H1 (cell line): ENCODE measurements at regions not wholly inside any gene's neighbourhood (a gene's known extent, or its start where the extent isn't known, plus 50 kb on each side); places are given as distances from the start of the nearest gene placed in this dataset.

ENCODE experiments used
- BCL11A ChIP-seq, 2 experiments: IDR thresholded peaks; one replicate each; pipeline ENCODE4 v1.6.1; 2011; ENCODE audit warnings: low read depth in 2 of 2, low read length in 2 of 2, mild to moderate bottlenecking in 2 of 2
- HDAC6 ChIP-seq: IDR thresholded peaks from one replicate; pipeline ENCODE4 v1.7.1; 2012; ENCODE audit warnings: low read depth, mild to moderate bottlenecking, inconsistent platforms, low read length, moderate library complexity
- NANOG ChIP-seq: IDR thresholded peaks from 2 replicates; pipeline ENCODE4 v1.6.1; 2011; ENCODE audit warnings: low read length, low read depth, mild to moderate bottlenecking, inconsistent platforms; ENCODE audit not compliant: insufficient read depth, poor library complexity, severe bottlenecking
- PHF8 ChIP-seq: fragments of 200-600 bp; sonication (generic); conservative IDR thresholded peaks from 2 replicates; pipeline ENCODE4 v1.7.1; 2012; ENCODE audit warnings: low read depth, mild to moderate bottlenecking, inconsistent platforms, low read length, moderate library complexity
- RNF2 ChIP-seq: fragments of 200-900, 300-1000 bp; sonication (generic); IDR thresholded peaks from 2 replicates; pipeline ENCODE4 v1.7.1; 2016; ENCODE audit warnings: borderline replicate concordance, low read depth, mild to moderate bottlenecking, antibody characterized with exemption, low read length; ENCODE audit not compliant: poor library complexity, severe bottlenecking; ENCODE audit errors: missing control alignments
- SIX5 ChIP-seq: IDR thresholded peaks from 2 replicates; pipeline ENCODE4 v1.6.1; 2011; ENCODE audit warnings: mild to moderate bottlenecking, low read depth, low read length
- ZNF274 ChIP-seq: IDR thresholded peaks from 2 replicates; pipeline ENCODE4 v1.7.0; 2012; ENCODE audit warnings: low read length, borderline replicate concordance; ENCODE audit errors: extremely low read depth
- TF ChIP-seq, protein P1 (sequence below): IDR thresholded peaks from 2 replicates; pipeline ENCODE4 v1.6.1; 2011; ENCODE audit warnings: low read length, improper control_type of control experiment

DNA sequence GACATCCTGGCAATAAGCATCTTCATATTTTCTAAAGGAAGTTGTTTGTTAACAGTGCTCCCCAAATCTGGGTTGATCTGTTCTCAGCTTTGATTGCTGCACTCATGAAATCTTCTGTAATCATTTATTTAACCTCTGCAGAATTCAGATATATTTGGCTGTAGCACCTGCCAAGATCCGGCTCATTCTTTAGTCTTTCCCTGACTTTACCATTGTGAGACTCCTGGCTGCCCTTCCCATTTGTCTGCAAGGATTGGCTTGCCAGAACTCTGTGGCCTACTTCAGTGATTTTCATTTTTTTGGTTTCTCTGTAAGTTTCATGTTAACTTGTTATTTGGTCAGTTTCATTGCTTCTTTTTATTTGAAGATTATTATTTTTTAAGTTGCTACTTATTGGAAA is 191.2 kb upstream of the PLXNC1 start (continued):
- TF ChIP-seq NANOG (no peak), ZNF274 (no peak), SIX5 (no peak), RNF2 (no peak), HDAC6 (no peak), PHF8 (no peak), BCL11A (IDR thresholded peaks at IDR 0.05; ENCODE audit: low read depth in 2 of 2, low read length in 2 of 2) (no peak)
- TF ChIP-seq, protein P1, sequence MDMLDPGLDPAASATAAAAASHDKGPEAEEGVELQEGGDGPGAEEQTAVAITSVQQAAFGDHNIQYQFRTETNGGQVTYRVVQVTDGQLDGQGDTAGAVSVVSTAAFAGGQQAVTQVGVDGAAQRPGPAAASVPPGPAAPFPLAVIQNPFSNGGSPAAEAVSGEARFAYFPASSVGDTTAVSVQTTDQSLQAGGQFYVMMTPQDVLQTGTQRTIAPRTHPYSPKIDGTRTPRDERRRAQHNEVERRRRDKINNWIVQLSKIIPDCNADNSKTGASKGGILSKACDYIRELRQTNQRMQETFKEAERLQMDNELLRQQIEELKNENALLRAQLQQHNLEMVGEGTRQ: no peak
